ENCODE measurements at regions not wholly inside any gene's neighbourhood (a gene's known extent, or its start where the extent isn't known, plus 50 kb on each side); places are given as distances from the start of the nearest gene placed in this dataset.

- no peak for DNase-seq
Observed at GRCh38 chr2:146532509-146533147, 1312.2 kb upstream of the ACVR2A start.

GRCh38 chr2:146532009-146532408 is 1312.8 kb upstream of the ACVR2A start:
- no peak for DNase-seq

DNA sequence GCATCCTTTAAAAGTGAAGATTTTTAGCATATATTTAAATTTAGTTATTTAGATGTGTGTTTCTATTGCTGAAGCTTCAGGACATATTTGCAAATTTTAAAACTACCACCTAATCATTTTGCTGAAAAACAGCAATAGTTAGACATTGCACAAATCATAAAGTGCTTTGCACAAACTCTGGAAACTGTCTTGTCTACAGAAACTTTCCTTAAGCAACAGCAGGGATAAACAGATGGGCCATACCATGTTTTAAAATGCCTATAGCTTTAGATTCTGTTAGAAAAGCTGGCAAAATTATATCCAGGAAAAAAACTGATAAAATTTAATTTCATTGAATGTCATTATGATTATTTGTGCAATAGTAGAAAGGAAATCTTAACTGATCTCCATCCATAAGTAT is 1313.9 kb upstream of the ACVR2A start:
- DNase-seq, result no peak

DNA sequence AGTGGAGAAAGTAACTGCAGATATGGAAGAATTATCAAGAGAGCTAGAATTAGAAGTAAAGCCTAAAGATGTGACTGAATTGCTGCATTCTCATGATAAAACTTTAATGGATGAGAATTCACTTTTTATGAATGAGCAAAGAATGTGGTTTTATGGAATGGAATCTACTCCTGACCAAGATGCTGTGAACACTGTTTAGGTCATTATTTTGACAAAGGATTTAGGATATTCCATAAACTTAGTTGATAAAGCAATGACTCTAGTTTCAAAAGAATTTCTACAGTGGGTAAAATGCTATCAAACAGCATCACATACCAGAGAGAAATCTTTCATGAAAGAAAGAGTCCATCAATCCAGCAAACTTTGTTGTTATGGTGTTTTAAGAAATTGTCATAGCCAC is 1317.7 kb upstream of the ACVR2A start:
- DNase-seq, result no peak

GRCh38 chr2:146523196-146523595 is 1321.6 kb upstream of the ACVR2A start:
- DNase-seq, result no peak

DNA sequence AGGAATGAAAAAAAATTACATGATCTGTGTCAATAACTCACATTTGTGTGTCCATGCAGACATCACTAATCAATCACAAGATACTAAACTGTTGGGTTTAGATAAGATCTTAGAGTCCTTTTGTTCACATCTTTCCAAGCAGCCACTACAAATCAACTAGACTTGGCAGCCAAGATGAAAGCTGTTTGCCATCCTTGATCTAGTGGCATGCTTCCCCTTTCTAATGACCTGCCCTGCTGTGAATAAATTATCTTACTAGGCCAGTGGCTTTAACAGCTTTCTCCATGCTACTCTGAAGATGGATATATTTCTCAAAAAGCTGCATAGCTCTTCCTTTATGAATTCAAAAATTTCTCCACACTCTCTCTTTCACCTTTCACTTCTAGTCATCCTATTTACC is 1338.0 kb upstream of the ACVR2A start:
- no peak for DNase-seq

DNA sequence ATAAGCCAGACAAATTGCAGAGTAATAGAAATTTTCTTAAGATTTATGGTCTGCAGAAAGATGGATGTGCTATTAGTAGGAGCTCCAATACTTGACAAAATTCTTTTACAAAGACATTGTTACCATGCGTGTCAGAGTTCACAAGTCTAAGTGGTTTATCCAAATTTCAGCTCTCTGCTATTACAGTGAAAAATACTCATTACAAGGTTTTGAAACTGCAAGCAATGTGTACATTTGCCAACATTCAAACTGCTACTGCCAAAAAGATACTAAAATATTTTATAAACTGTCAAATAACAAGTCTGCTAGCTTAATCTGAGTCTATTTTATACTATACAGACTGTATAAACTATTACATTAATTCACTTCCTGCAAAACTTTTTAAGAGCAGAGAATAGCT is 1341.5 kb upstream of the ACVR2A start:
- no peak for DNase-seq

DNA sequence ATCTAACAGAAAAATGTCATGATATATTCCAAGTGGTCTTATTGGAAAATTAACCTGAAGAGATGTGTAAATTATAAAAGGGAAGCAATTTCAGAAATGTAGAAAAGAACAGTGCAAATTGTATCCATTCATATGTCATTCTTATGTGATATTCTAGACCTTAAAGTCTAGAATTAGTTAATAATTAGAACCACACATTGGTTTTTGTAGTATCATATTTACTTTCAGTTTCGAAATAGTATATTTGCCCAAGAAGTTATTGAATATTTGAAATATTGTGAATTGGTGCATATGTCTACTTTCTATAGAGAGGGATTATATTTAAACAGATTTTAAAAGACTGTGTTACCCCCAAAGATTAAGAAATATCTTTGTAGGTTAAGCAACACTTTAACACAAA is 1348.6 kb upstream of the ACVR2A start:
- DNase-seq, result no peak

DNA sequence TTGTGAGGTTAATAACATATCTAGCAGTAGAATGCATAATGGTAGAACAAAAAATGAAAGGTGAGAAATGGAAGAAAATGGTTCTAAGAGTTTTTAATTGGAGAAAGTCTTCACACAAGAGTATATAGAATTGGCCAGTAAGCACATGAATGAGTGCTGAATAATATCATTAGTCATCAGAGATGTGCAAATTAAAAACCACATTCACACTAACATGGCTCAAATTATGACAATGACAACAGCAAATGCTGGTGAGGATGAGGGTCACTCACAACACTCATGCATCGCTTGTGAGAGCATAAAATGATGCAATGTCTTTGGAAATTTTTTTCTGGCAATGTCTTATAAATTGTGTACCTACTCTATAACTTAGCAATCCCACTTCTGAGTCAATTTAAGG is 1355.4 kb upstream of the ACVR2A start:
- DNase-seq, result no peak

GRCh38 chr2:146481629-146482028 is 1363.2 kb upstream of the ACVR2A start:
- no peak for DNase-seq

DNA sequence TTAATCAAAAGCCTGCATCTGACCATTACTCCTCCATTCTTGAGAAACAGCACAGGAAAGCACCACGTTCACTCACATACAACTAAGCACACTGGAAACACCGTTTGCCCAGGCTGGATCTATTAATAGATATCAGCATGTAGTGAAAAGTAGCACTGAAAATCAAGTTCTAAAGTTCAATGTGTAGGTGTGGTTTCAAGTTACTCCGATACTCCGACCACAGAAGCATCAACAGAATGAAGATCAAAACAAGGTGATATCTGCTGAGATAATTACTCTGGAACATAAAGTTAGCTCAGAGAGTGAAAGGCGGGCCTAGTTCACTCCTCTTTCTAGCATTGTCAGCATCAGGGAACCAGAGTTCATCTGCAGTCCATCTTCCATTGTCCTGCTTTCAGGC is 1367.4 kb upstream of the ACVR2A start:
- DNase-seq, result no peak

DNA sequence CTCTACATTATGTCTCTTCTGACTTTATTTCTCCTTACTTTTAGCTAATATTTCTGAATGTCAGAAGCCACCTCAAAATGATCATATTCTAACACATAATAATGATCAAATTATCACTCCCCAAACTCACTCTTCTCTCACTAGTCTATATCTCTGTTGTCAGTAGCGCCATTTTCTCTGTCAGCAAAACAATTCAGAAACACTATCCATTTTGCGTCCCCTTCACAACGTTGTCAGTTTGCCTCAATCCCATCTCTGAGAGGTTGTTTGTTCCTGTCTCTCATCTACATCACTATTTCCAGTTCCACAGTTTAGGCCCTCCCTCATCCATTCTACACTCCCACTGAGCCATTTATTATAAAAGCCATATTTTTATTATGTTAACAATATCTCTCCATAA is 1376.3 kb upstream of the ACVR2A start:
- DNase-seq, result no peak

GRCh38 chr2:146467425-146467824 is 1377.4 kb upstream of the ACVR2A start:
- DNase-seq, result no peak

DNA sequence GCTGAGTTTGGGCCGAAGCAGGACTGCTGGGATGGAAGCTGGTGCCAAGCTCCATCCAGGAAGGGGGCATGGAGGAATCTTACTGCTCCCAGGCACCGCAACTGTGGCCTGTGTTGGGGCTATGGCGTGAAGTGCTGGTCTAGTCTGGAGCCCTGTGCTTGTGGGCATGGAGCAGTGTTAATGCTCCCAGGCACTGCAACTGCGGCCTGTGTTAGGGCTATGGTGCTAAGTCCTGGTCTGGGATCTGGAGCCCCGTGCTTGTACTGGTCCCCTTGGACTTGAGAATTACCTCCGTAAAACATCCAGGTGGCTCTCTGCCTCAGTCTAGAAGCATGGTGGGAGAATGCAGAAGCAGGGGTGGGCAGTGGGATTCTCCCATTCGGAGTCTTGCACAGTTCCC is 1379.4 kb upstream of the ACVR2A start:
- DNase-seq, result no peak

- no peak for DNase-seq
Observed at GRCh38 chr2:146461068-146461467, 1383.8 kb upstream of the ACVR2A start.

DNA sequence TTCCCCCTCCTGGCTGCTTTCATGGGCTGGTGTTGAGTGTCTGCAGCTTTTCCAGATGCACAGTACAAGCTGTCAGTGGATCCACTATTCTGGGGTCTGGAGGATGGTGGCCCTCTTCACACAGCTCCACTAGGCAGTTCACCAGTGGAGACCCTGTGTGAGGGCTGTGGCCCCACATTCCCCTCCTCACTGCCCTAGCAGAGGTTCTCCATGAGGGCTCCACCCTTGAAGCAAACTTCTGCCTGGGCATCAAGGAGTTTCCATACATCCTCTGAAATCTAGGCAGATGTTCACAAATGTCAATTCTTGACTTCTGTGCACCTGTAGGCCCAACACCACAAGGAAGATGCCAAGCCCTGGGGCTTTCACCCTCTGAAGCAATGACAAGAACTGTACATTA is 1386.2 kb upstream of the ACVR2A start:
- no peak for DNase-seq

- no peak for DNase-seq
Observed at GRCh38 chr2:146457221-146457620, 1387.6 kb upstream of the ACVR2A start.

DNA sequence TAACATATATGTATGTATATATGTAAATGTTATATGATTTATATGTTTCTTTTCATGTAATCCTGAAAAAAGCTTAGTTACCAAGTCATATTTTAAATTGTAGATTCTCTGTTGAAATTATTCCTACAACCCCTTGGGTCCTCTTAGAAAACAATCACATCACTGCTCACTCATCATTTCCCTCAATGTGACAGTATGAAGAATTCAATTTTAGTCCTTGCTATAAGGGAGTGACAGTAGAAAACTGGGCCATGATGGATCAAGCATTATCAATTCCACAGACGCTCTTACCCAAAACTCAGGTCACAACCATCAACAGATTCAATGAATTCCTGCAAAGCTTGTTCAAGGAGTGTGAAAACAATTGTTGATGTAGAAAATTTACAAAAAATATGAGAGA is 1389.5 kb upstream of the ACVR2A start:
- no peak for DNase-seq

DNA sequence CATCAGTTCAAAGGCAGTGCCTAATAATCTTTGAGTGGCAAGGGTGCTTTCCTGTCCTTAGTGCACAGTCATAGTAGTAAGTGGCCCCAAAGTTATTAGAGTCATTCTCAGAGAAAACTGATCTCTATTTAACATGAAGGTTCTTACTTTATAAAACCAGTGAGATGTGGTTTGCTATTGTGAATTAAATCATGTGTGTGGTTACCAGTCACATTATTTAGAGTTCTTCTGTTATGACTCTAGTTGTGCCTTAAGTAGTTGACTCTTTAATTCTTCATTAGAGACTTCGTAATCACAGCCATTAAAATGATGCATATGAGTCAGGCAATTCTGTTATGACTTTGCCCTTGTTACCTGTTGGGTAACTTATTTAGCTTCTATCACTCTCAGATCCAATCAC is 1392.9 kb upstream of the ACVR2A start:
- no peak for DNase-seq

DNA sequence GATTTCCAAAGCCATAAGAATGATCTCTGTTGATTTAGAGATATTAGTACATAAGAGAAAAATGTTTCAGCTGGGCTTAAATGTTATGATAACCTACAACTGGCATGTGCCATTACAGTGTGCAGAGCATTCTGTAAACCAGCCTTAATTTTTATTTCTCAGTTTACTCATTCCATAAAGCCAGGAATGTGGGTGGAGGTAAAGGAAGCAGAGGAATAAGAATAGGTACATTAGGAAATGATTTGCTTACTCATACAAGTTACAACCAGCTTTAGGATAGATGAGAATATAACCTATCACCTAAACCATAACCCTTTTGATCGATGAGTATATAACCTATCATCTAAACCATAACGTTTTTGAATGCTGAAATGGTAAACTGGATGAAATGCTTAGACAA is 1394.7 kb upstream of the ACVR2A start:
- DNase-seq, result no peak

- no peak for DNase-seq
Observed at GRCh38 chr2:146444987-146445386, 1399.8 kb upstream of the ACVR2A start.

DNA sequence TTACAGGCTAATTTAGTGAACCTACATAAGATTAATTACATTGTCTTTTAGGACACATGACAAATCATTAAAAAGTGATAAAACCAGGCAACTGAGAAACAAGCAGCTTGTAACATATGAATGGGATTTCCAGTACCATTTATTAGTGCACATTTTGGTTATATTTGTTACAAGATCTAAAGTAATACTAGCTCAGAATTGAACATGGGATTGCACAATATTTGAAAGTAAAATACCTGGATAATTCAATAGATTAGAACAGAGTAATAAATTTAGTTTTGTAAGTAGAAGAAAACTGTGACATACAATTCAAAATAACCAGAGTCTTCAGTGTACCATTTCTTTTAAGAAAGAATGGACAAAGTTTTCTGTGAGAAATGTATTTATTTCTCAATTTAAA is 1400.7 kb upstream of the ACVR2A start:
- no peak for DNase-seq

- no peak for DNase-seq
Observed at GRCh38 chr2:146438246-146438645, 1406.6 kb upstream of the ACVR2A start.

DNA sequence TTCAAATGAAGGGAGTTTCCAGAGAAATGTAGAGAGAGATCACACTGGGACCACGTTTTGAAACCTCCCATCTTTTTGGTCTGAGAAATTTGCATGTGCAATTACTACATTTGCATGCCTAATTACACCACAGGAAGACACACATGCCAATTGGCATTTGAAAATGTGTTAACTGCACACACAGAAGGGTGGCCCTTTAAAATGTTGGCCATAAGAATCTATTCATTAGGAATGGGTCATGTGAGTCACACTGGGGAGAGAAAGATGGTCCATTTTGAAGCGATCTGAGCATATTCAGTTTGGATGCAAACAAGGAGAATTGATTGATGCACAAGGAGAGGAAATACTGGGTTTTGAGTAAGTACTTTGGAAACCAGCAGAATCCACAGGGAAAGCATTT is 1407.1 kb upstream of the ACVR2A start:
- DNase-seq, result no peak

- no peak for DNase-seq
Observed at GRCh38 chr2:146433116-146433875, 1411.5 kb upstream of the ACVR2A start.

All from activated T-cell treated with anti-CD3 and anti-CD28 coated beads, Interleukin-2, amount 50 U/mL, for 1 hour (primary cell).